SK-N-SH treated with all-trans-retinoic acid at 6 μM for 48 hours (cell line): ENCODE measurements at regions not wholly inside any gene's neighbourhood (a gene's known extent, or its start where the extent isn't known, plus 50 kb on each side); places are given as distances from the start of the nearest gene placed in this dataset.
A peak's percentile ranks its signal among the peaks of the same experiment; 100 is the strongest.

Source experiments
- ATAC-seq: fragments of 200-7000 bp; cut with Tn5 transposase; 3 replicates; pipeline ENCODE4 v1.9.1; 2020; ENCODE audit warnings: mild to moderate bottlenecking, moderate library complexity
- BACH2 ChIP-seq: fragments of 250-450 bp; sonication (Bioruptor Pico); IDR thresholded peaks from 2 replicates; pipeline ENCODE4 v1.9.0; 2021; ENCODE audit warnings: mild to moderate bottlenecking, borderline replicate concordance
- CREB5 ChIP-seq: fragments of 250-450 bp; sonication (Bioruptor Pico); IDR thresholded peaks from 2 replicates; pipeline ENCODE4 v1.5.1; 2020; ENCODE audit warnings: low read depth, mild to moderate bottlenecking, moderate library complexity
- CSDC2 ChIP-seq: fragments of 250-450 bp; sonication (Bioruptor Pico); IDR thresholded peaks from 2 replicates; pipeline ENCODE4 v1.5.0; 2020; ENCODE audit warnings: mild to moderate bottlenecking, moderate library complexity
- CSRNP3 ChIP-seq: fragments of 250-450 bp; sonication (Bioruptor Pico); IDR thresholded peaks from 2 replicates; pipeline ENCODE4 v1.5.1; 2021; ENCODE audit warnings: mild to moderate bottlenecking, moderate library complexity
- ESRRG ChIP-seq: fragments of 250-450 bp; sonication (Bioruptor Pico); IDR thresholded peaks from 2 replicates; pipeline ENCODE4 v1.6.1; 2021; ENCODE audit warnings: mild to moderate bottlenecking
- GLIS3 ChIP-seq: fragments of 250-450 bp; sonication (Bioruptor Pico); IDR thresholded peaks from 2 replicates; pipeline ENCODE4 v1.5.0; 2020; ENCODE audit warnings: mild to moderate bottlenecking, moderate library complexity
- ISL1 ChIP-seq: fragments of 250-450 bp; sonication (Bioruptor Pico); IDR thresholded peaks from 2 replicates; pipeline ENCODE4 v2.1.2; 2022; ENCODE audit warnings: mild to moderate bottlenecking, moderate library complexity
- OSR1 ChIP-seq: fragments of 250-450 bp; sonication (Bioruptor Pico); IDR thresholded peaks from 2 replicates; pipeline ENCODE4 v1.8.0; 2022; ENCODE audit warnings: moderate library complexity, mild to moderate bottlenecking, inconsistent platforms
- PATZ1 ChIP-seq: fragments of 250-450 bp; sonication (Bioruptor Pico); IDR thresholded peaks from 2 replicates; pipeline ENCODE4 v1.8.0; 2020; ENCODE audit warnings: mild to moderate bottlenecking, moderate library complexity, borderline replicate concordance
- POU6F1 ChIP-seq: fragments of 250-450 bp; sonication (Bioruptor Pico); IDR thresholded peaks from 2 replicates; pipeline ENCODE4 v1.8.0; 2021; ENCODE audit warnings: low read depth, mild to moderate bottlenecking, moderate library complexity, borderline replicate concordance
- PPARA ChIP-seq: fragments of 250-450 bp; sonication (Bioruptor Pico); IDR thresholded peaks from 2 replicates; pipeline ENCODE4 v1.5.0; 2020; ENCODE audit warnings: mild to moderate bottlenecking, borderline replicate concordance
- RARB ChIP-seq: fragments of 250-450 bp; sonication (Bioruptor Pico); IDR thresholded peaks from 2 replicates; pipeline ENCODE4 v1.8.0; 2021; ENCODE audit warnings: mild to moderate bottlenecking, moderate library complexity
- SNAI2 ChIP-seq: fragments of 250-450 bp; sonication (Bioruptor Pico); IDR thresholded peaks from 2 replicates; pipeline ENCODE4 v1.5.0; 2020; ENCODE audit warnings: mild to moderate bottlenecking, moderate library complexity
- TCF4 ChIP-seq: fragments of 250-450 bp; sonication (Bioruptor Pico); IDR thresholded peaks from 2 replicates; pipeline ENCODE4 v1.8.0; 2021; ENCODE audit warnings: mild to moderate bottlenecking, moderate library complexity, borderline replicate concordance
- TOX ChIP-seq: fragments of 250-450 bp; sonication (Bioruptor Pico); IDR thresholded peaks from 2 replicates; pipeline ENCODE4 v1.8.0; 2021; ENCODE audit warnings: mild to moderate bottlenecking, moderate library complexity, borderline replicate concordance
- TSHZ2 ChIP-seq: fragments of 250-450 bp; sonication (Bioruptor Pico); IDR thresholded peaks from 2 replicates; pipeline ENCODE4 v1.5.0; 2020; ENCODE audit warnings: mild to moderate bottlenecking, moderate library complexity
- ZC3H10 ChIP-seq: fragments of 250-450 bp; sonication (Bioruptor Pico); IDR thresholded peaks from 2 replicates; pipeline ENCODE4 v1.5.1; 2021; ENCODE audit warnings: mild to moderate bottlenecking, moderate library complexity
- ZFP3 ChIP-seq: fragments of 250-450 bp; sonication (Bioruptor Pico); IDR thresholded peaks from 2 replicates; pipeline ENCODE4 v1.5.0; 2020; ENCODE audit warnings: mild to moderate bottlenecking, moderate library complexity
- ZFP30 ChIP-seq: fragments of 450-650 bp; formaldehyde crosslinking; IDR thresholded peaks from 2 replicates; pipeline ENCODE4 v1.5.0; 2022; ENCODE audit warnings: mild to moderate bottlenecking, moderate library complexity
- ZNF565 ChIP-seq: fragments of 450-650 bp; formaldehyde crosslinking; conservative IDR thresholded peaks from 2 replicates; pipeline ENCODE4 v1.5.0; 2020; ENCODE audit warnings: low read depth, mild to moderate bottlenecking, moderate library complexity
- ZNF70 ChIP-seq: fragments of 450-650 bp; formaldehyde crosslinking; IDR thresholded peaks from 2 replicates; pipeline ENCODE4 v1.5.0; 2020; ENCODE audit warnings: mild to moderate bottlenecking, moderate library complexity
- ZNF8 ChIP-seq: fragments of 450-650 bp; formaldehyde crosslinking; IDR thresholded peaks from 2 replicates; pipeline ENCODE4 v1.5.0; 2020; ENCODE audit warnings: mild to moderate bottlenecking, moderate library complexity

GRCh38 chr2:234235191-234235590, 184.7 kb downstream of the SPP2 start (continued):
- TF ChIP-seq TSHZ2 (CRISPR knock-in tag) = no peak
- no peak for TF ChIP-seq ESRRG (CRISPR knock-in tag)
- no peak for TF ChIP-seq PPARA (CRISPR knock-in tag)
- TF ChIP-seq TOX (CRISPR knock-in tag) = no peak
- TF ChIP-seq ZNF565 (CRISPR knock-in tag) = no peak
- TF ChIP-seq GLIS3 = no peak
- TF ChIP-seq CSDC2 (CRISPR knock-in tag) = no peak
- no peak for TF ChIP-seq TCF4 (CRISPR knock-in tag)

- ATAC-seq = no peak
- no peak for TF ChIP-seq POU6F1 (CRISPR knock-in tag)
- no peak for TF ChIP-seq ISL1 (CRISPR knock-in tag)
- TF ChIP-seq ZNF8 (CRISPR knock-in tag) = no peak
- TF ChIP-seq CSDC2 (CRISPR knock-in tag) = no peak
- TF ChIP-seq RARB = no peak
- TF ChIP-seq PATZ1 = no peak
- TF ChIP-seq TOX (CRISPR knock-in tag) = no peak
- no peak for TF ChIP-seq ZC3H10
- no peak for TF ChIP-seq SNAI2
- no peak for TF ChIP-seq ZNF565 (CRISPR knock-in tag)
These were observed 181.0 kb downstream of the SPP2 start for GRCh38 chr2:234231460-234231859.

- ATAC-seq = no peak
- TF ChIP-seq ZNF70 = no peak
- TF ChIP-seq ZFP3 (CRISPR knock-in tag) = no peak
- no peak for TF ChIP-seq CSRNP3 (CRISPR knock-in tag)
These were observed 168.5 kb downstream of the SPP2 start for GRCh38 chr2:234219046-234219310.

- ATAC-seq = peak; percentile 95
- TF ChIP-seq GLIS3 = no peak
- TF ChIP-seq BACH2 (CRISPR knock-in tag) = no peak
- no peak for TF ChIP-seq ZNF8 (CRISPR knock-in tag)
- TF ChIP-seq TCF4 (CRISPR knock-in tag) = no peak
- no peak for TF ChIP-seq CREB5 (CRISPR knock-in tag)
- no peak for TF ChIP-seq RARB
- no peak for TF ChIP-seq ESRRG (CRISPR knock-in tag)
- TF ChIP-seq POU6F1 (CRISPR knock-in tag) = no peak
- TF ChIP-seq ZFP30 (CRISPR knock-in tag) = no peak
- TF ChIP-seq OSR1 = no peak
These were observed 168.0 kb downstream of the SPP2 start for GRCh38 chr2:234218266-234219045.
